ENCODE measurements at regions not wholly inside any gene's neighbourhood (a gene's known extent, or its start where the extent isn't known, plus 50 kb on each side); places are given as distances from the start of the nearest gene placed in this dataset.

- Mint-ChIP-seq H3K36me3 (ENCODE audit: low read depth) (no peaks in the 10 kb centered on the region), H3K9me3 (peaks cover 19% of the 10 kb centered on the region), H3K4me1 (ENCODE audit: low read depth) (no peaks in the 10 kb centered on the region), H3K4me3 (no peak overlapping the region), H3K27ac (no peak overlapping the region), H3K27me3 (no peaks in the 10 kb centered on the region)
- intact Hi-C loops (cut with micrococcal nuclease) = no loop called here
Observed at GRCh38 chr13:107339209-107339608, 771.3 kb upstream of the ARGLU1 start.

- intact Hi-C loops (cut with micrococcal nuclease) = no loop called here
- H3K27ac Mint-ChIP-seq = no peak overlapping the region
- no peak overlapping the region for H3K4me3 Mint-ChIP-seq
Observed at GRCh38 chr13:107332188-107332587, 764.3 kb upstream of the ARGLU1 start.

GRCh38 chr13:107331359-107331758, 763.4 kb upstream of the ARGLU1 start:
- no peak overlapping the region for H3K27ac Mint-ChIP-seq
- H3K4me3 Mint-ChIP-seq = no peak overlapping the region
- intact Hi-C loops (cut with micrococcal nuclease) = no loop called here
- no peaks in the 10 kb centered on the region for H3K4me1 Mint-ChIP-seq (ENCODE audit: low read depth)
- H3K36me3 Mint-ChIP-seq (ENCODE audit: low read depth) = no peaks in the 10 kb centered on the region
- no peaks in the 10 kb centered on the region for H3K27me3 Mint-ChIP-seq
- H3K9me3 Mint-ChIP-seq = no peaks in the 10 kb centered on the region

More at GRCh38 chr13:107332188-107332587, 764.3 kb upstream of the ARGLU1 start:
- H3K27me3 Mint-ChIP-seq = no peaks in the 10 kb centered on the region
- H3K36me3 Mint-ChIP-seq (ENCODE audit: low read depth) = no peaks in the 10 kb centered on the region
- no peaks in the 10 kb centered on the region for H3K4me1 Mint-ChIP-seq (ENCODE audit: low read depth)
- H3K9me3 Mint-ChIP-seq = no peaks in the 10 kb centered on the region

- Mint-ChIP-seq H3K27me3 (no peaks in the 10 kb centered on the region), H3K9me3 (no peaks in the 10 kb centered on the region), H3K4me3 (no peak overlapping the region), H3K4me1 (ENCODE audit: low read depth) (no peaks in the 10 kb centered on the region), H3K27ac (no peak overlapping the region), H3K36me3 (ENCODE audit: low read depth) (no peaks in the 10 kb centered on the region)
- intact Hi-C loops (cut with micrococcal nuclease) = no loop called here
Observed at GRCh38 chr13:107330484-107330883, 762.5 kb upstream of the ARGLU1 start.

- Mint-ChIP-seq H3K4me3 (no peak overlapping the region), H3K36me3 (ENCODE audit: low read depth) (no peaks in the 10 kb centered on the region), H3K4me1 (ENCODE audit: low read depth) (no peaks in the 10 kb centered on the region), H3K27me3 (no peaks in the 10 kb centered on the region), H3K9me3 (no peaks in the 10 kb centered on the region), H3K27ac (no peak overlapping the region)
- intact Hi-C loops (cut with micrococcal nuclease) = no loop called here
Observed at GRCh38 chr13:107329991-107330390, 762.1 kb upstream of the ARGLU1 start.

GRCh38 chr13:107324416-107325204, 756.7 kb upstream of the ARGLU1 start:
- H3K9me3 Mint-ChIP-seq = peaks cover 8% of the 10 kb centered on the region
- H3K27ac Mint-ChIP-seq = no peak overlapping the region
- no peaks in the 10 kb centered on the region for H3K27me3 Mint-ChIP-seq
- no peaks in the 10 kb centered on the region for H3K4me1 Mint-ChIP-seq (ENCODE audit: low read depth)
- H3K4me3 Mint-ChIP-seq = no peak overlapping the region
- intact Hi-C loops (cut with micrococcal nuclease) = no loop called here
- H3K36me3 Mint-ChIP-seq (ENCODE audit: low read depth) = no peaks in the 10 kb centered on the region

GRCh38 chr13:107322228-107322627, 754.3 kb upstream of the ARGLU1 start:
- Mint-ChIP-seq H3K27ac (no peak overlapping the region), H3K4me1 (ENCODE audit: low read depth) (no peaks in the 10 kb centered on the region), H3K9me3 (peaks cover 18% of the 10 kb centered on the region), H3K36me3 (ENCODE audit: low read depth) (no peaks in the 10 kb centered on the region), H3K4me3 (no peak overlapping the region), H3K27me3 (no peaks in the 10 kb centered on the region)
- intact Hi-C loops (cut with micrococcal nuclease) = no loop called here

GRCh38 chr13:107305178-107305577, 737.2 kb upstream of the ARGLU1 start:
- Mint-ChIP-seq H3K9me3 (peaks cover 9% of the 10 kb centered on the region), H3K4me3 (no peak overlapping the region), H3K4me1 (ENCODE audit: low read depth) (no peaks in the 10 kb centered on the region), H3K36me3 (ENCODE audit: low read depth) (no peaks in the 10 kb centered on the region), H3K27ac (no peak overlapping the region), H3K27me3 (no peaks in the 10 kb centered on the region)
- intact Hi-C loops (cut with micrococcal nuclease) = no loop called here

- Mint-ChIP-seq H3K36me3 (ENCODE audit: low read depth) (no peaks in the 10 kb centered on the region), H3K4me3 (no peak overlapping the region), H3K27me3 (no peaks in the 10 kb centered on the region), H3K27ac (no peak overlapping the region), H3K9me3 (no peaks in the 10 kb centered on the region), H3K4me1 (ENCODE audit: low read depth) (no peaks in the 10 kb centered on the region)
- intact Hi-C loops (cut with micrococcal nuclease) = no loop called here
Observed at GRCh38 chr13:107301724-107302374, 733.9 kb upstream of the ARGLU1 start.

GRCh38 chr13:107299717-107300116, 731.8 kb upstream of the ARGLU1 start:
- Mint-ChIP-seq H3K9me3 (peaks cover 9% of the 10 kb centered on the region), H3K36me3 (ENCODE audit: low read depth) (no peaks in the 10 kb centered on the region), H3K4me3 (no peak overlapping the region), H3K27me3 (no peaks in the 10 kb centered on the region), H3K4me1 (ENCODE audit: low read depth) (no peaks in the 10 kb centered on the region), H3K27ac (no peak overlapping the region)
- intact Hi-C loops (cut with micrococcal nuclease) = no loop called here

GRCh38 chr13:107296804-107297203, 728.9 kb upstream of the ARGLU1 start:
- peaks cover 10% of the 10 kb centered on the region for H3K9me3 Mint-ChIP-seq
- H3K36me3 Mint-ChIP-seq (ENCODE audit: low read depth) = no peaks in the 10 kb centered on the region

GRCh38 chr13:107295416-107296140, 727.6 kb upstream of the ARGLU1 start:
- Mint-ChIP-seq H3K36me3 (ENCODE audit: low read depth) (no peaks in the 10 kb centered on the region), H3K27me3 (no peaks in the 10 kb centered on the region), H3K27ac (no peak overlapping the region), H3K4me1 (ENCODE audit: low read depth) (no peaks in the 10 kb centered on the region), H3K9me3 (peaks cover 10% of the 10 kb centered on the region), H3K4me3 (no peak overlapping the region)
- intact Hi-C loops (cut with micrococcal nuclease) = no loop called here

More at GRCh38 chr13:107296804-107297203, 728.9 kb upstream of the ARGLU1 start:
- Mint-ChIP-seq H3K27me3 (no peaks in the 10 kb centered on the region), H3K4me1 (ENCODE audit: low read depth) (no peaks in the 10 kb centered on the region), H3K4me3 (no peak overlapping the region), H3K27ac (no peak overlapping the region)
- intact Hi-C loops (cut with micrococcal nuclease) = no loop called here

GRCh38 chr13:107293924-107294323, 726.0 kb upstream of the ARGLU1 start:
- intact Hi-C loops (cut with micrococcal nuclease) = no loop called here
- Mint-ChIP-seq H3K4me1 (ENCODE audit: low read depth) (no peaks in the 10 kb centered on the region), H3K27me3 (no peaks in the 10 kb centered on the region), H3K27ac (no peak overlapping the region), H3K4me3 (no peak overlapping the region), H3K36me3 (ENCODE audit: low read depth) (no peaks in the 10 kb centered on the region), H3K9me3 (peaks cover 21% of the 10 kb centered on the region)

- H3K36me3 Mint-ChIP-seq (ENCODE audit: low read depth) = no peaks in the 10 kb centered on the region
- intact Hi-C loops (cut with micrococcal nuclease) = no loop called here
- peaks cover 25% of the 10 kb centered on the region for H3K9me3 Mint-ChIP-seq
- no peaks in the 10 kb centered on the region for H3K27me3 Mint-ChIP-seq
- H3K4me3 Mint-ChIP-seq = no peak overlapping the region
- H3K4me1 Mint-ChIP-seq (ENCODE audit: low read depth) = no peaks in the 10 kb centered on the region
- H3K27ac Mint-ChIP-seq = no peak overlapping the region
Observed at GRCh38 chr13:107291875-107292274, 723.9 kb upstream of the ARGLU1 start.

All from dendritic cell treated with granulocyte-macrophage colony-stimulating factor and Interleukin-4, amounts not matched to agents 40 ng/mL and 50 ng/mL, for 4 days (primary cell).